ENCODE measurements at regions not wholly inside any gene's neighbourhood (a gene's known extent, or its start where the extent isn't known, plus 50 kb on each side); places are given as distances from the start of the nearest gene placed in this dataset.

DNA sequence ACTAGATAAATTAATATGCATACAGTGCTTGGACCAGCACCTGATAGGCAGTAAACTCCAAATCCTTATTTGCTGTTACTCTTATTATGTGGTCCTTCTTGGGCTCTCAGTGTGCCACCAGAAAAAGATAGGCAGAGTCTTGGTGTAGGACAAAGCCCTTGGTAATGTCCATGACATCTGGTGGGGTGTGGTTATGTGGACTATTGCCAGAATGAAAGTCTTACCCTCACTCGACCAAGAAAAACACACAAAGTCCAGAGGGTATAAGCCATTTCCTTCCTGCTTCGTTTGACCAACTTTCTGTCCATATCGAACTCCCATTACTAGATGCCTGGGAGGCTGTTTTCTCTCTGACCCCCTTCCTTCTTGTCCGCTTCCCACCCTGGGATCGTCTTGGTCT lies 140.9 kb downstream of the UTP18 start:
- DNase-seq, result no peak
- TF ChIP-seq POLR2A (IDR thresholded peaks at IDR 0.05) (no peak), POLR2AphosphoS5 (IDR thresholded peaks at IDR 0.05) (no peak)
- TF ChIP-seq, protein P1, sequence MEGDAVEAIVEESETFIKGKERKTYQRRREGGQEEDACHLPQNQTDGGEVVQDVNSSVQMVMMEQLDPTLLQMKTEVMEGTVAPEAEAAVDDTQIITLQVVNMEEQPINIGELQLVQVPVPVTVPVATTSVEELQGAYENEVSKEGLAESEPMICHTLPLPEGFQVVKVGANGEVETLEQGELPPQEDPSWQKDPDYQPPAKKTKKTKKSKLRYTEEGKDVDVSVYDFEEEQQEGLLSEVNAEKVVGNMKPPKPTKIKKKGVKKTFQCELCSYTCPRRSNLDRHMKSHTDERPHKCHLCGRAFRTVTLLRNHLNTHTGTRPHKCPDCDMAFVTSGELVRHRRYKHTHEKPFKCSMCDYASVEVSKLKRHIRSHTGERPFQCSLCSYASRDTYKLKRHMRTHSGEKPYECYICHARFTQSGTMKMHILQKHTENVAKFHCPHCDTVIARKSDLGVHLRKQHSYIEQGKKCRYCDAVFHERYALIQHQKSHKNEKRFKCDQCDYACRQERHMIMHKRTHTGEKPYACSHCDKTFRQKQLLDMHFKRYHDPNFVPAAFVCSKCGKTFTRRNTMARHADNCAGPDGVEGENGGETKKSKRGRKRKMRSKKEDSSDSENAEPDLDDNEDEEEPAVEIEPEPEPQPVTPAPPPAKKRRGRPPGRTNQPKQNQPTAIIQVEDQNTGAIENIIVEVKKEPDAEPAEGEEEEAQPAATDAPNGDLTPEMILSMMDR (IDR thresholded peaks at IDR 0.05 in 8 of 11, conservative IDR thresholded peaks at IDR 0.05 in 3 of 11), result no peak
- 42 to 65% (median 52%) methylated on average over 4 to 5 of the region's 5 CpGs for WGBS, 5 donors
- Histone ChIP-seq H3K27me3 (replicated peaks in 1 of 7) (no peaks in the 10 kb centered on the region), H3K4me1 (no peaks in the 10 kb centered on the region), H3K9me3 (no peaks in the 10 kb centered on the region), H3K36me3 (no peaks in the 10 kb centered on the region), H3K4me3 (no peak overlapping the region), H3K27ac (no peak overlapping the region)
- intact Hi-C loops (cut with DNase I; ENCODE audit: low total_unique reads), result no loop called here

DNA sequence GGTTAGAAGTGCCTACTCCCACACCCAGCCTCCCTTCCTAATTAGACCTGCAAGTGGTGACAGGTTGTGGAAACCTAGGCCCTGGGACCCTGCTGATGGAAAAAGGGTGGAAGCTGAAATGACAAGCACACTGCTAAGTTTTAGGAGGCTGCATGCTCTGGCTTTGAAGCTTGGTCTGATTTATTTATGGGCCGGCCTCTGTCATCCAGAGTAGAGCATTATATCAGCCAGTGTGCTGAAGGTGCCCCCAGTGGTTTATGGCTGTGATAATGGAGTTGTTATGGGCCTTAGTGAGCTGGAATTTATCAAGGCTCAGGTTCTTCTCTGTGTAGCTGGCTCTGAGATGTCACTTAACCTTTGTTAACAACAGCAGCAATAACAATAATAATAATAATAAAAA lies 142.6 kb downstream of the UTP18 start:
- no peak overlapping the region for H3K27ac ChIP-seq
- H3K36me3 ChIP-seq, result no peaks in the 10 kb centered on the region
- H3K4me1 ChIP-seq, result no peaks in the 10 kb centered on the region
- H3K4me3 ChIP-seq, result no peak overlapping the region
- WGBS, 5 donors, result 88 to 100% (median 95%) methylated on average over 1 of the region's 1 CpG; no CpG with 5 or more reads in 1 of the 5 donors
- H3K9me3 ChIP-seq, result no peaks in the 10 kb centered on the region
- intact Hi-C loops (cut with DNase I; ENCODE audit: low total_unique reads), result no loop called here
- H3K27me3 ChIP-seq (replicated peaks in 1 of 7), result no peaks in the 10 kb centered on the region
- no peak for DNase-seq
- TF ChIP-seq, protein P1 (IDR thresholded peaks at IDR 0.05 in 8 of 11, conservative IDR thresholded peaks at IDR 0.05 in 3 of 11), result no peak
- TF ChIP-seq POLR2A (IDR thresholded peaks at IDR 0.05) (no peak), POLR2AphosphoS5 (IDR thresholded peaks at IDR 0.05) (no peak)

DNA sequence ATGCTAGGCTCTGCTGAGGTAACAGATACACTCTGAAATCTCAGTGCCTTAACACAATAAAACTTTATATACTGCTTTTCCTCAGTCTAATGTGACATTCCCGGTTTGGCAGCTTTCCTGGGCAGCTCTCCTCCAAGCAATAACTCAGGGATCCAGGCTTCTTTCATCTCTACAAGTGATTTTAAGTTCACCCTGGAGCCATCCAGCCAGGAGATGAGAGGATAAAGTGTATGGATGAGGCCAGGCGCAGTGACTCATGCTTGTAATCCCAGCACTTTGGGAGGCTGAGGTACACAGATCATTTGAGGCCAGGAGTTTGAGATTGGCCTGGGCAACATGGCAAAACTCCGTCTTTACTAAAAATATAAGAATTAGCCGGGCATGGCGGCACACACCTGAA lies 147.2 kb downstream of the UTP18 start:
- Histone ChIP-seq H3K27me3 (replicated peaks in 1 of 7) (peaks cover 0 to 1% (median 0%) of the 10 kb centered on the region in 7 donors), H3K4me1 (no peaks in the 10 kb centered on the region), H3K36me3 (no peaks in the 10 kb centered on the region), H3K27ac (no peak overlapping the region), H3K4me3 (no peak overlapping the region), H3K9me3 (no peaks in the 10 kb centered on the region)
- no peak for DNase-seq
- TF ChIP-seq, protein P1 (IDR thresholded peaks at IDR 0.05 in 8 of 11, conservative IDR thresholded peaks at IDR 0.05 in 3 of 11), result no peak
- TF ChIP-seq POLR2AphosphoS5 (IDR thresholded peaks at IDR 0.05) (no peak), POLR2A (IDR thresholded peaks at IDR 0.05) (no peak)
- intact Hi-C loops (cut with DNase I; ENCODE audit: low total_unique reads), result no loop called here
- WGBS, 5 donors, result 87 to 92% (median 90%) methylated on average over 5 of the region's 5 CpGs

DNA sequence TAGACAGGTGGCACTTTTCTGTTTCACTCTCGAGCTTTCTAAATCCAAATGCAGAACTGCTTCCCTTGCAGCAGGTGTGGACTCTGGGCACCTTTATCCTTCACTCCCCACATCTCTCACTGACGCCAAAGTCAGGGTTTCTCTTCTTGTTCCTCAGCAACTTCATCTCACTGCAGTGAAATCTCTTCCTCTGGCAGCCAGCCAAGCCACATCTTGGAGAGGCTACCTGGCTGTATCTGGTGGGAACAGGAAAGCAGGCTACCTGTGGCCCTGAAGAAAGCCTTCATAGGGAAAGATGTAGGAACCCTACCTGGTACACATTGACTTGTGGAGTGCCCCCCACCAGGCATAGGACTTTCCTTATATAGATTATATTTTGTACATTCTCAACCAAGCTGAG lies 159.1 kb downstream of the UTP18 start:
- H3K4me1 ChIP-seq, result no peaks in the 10 kb centered on the region
- TF ChIP-seq POLR2AphosphoS5 (IDR thresholded peaks at IDR 0.05) (no peak), POLR2A (IDR thresholded peaks at IDR 0.05) (no peak)
- TF ChIP-seq, protein P1 (IDR thresholded peaks at IDR 0.05 in 8 of 11, conservative IDR thresholded peaks at IDR 0.05 in 3 of 11), result no peak
- no peaks in the 10 kb centered on the region for H3K36me3 ChIP-seq
- no peak overlapping the region for H3K27ac ChIP-seq
- no peaks in the 10 kb centered on the region for H3K9me3 ChIP-seq
- WGBS, 5 donors, result 33 to 58% (median 49%) methylated on average over 2 of the region's 2 CpGs
- intact Hi-C loops (cut with DNase I; ENCODE audit: low total_unique reads), result no loop called here
- DNase-seq, result no peak
- H3K4me3 ChIP-seq, result no peak overlapping the region
- peaks cover 0 to 23% (median 0%) of the 10 kb centered on the region in 7 donors for H3K27me3 ChIP-seq (replicated peaks in 1 of 7)

All from spleen (tissue), 11 donors.